AG09319 (cell line): ENCODE measurements at regions not wholly inside any gene's neighbourhood (a gene's known extent, or its start where the extent isn't known, plus 50 kb on each side); places are given as distances from the start of the nearest gene placed in this dataset.

ENCODE experiments used
- DNase-seq: peaks from one replicate; pipeline ENCODE4 v3.0.0-alpha.2; 2010; ENCODE audit warnings: low read depth; ENCODE audit errors: extremely low read depth
- TF ChIP-seq, protein P1 (sequence below): IDR thresholded peaks from 2 replicates; pipeline ENCODE4 v1.5.1; 2011; ENCODE audit warnings: low read depth, mild to moderate bottlenecking, inconsistent platforms, low read length, moderate library complexity

DNA sequence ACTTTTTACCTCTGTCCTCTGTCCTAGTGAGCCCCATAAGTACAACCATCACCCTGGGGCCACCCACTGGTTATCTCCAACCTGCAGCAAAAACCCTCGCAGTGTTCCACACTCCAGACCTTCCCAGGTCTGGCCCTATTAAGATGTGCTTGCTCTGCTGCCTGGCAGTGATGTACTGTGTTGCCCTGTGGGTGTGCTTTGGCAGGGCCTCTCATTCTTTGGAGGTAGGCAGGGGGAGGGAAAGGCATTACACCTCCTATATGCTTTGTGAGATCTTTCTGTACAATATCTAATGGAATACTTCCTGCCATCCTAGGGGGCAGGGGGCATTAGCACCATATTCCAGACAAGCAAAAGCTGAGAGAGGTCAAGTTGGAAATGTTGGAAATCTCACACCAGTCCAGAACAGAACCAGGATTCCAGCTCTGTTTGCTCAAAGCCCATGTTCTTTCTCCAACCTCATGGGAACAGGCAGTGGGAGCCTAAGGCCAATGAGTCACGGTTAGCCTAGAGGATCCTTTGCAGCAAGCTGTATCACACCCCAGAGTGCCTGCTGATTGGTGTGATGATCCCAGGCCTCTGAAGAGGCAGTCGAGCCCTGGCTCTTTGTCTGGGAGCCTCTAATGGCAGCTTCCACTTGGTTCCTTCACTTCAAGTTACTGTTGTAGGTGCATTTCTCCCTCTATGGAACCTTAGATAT, 59.7 kb upstream of the UBL3 start:
- DNase-seq = no peak

DNA sequence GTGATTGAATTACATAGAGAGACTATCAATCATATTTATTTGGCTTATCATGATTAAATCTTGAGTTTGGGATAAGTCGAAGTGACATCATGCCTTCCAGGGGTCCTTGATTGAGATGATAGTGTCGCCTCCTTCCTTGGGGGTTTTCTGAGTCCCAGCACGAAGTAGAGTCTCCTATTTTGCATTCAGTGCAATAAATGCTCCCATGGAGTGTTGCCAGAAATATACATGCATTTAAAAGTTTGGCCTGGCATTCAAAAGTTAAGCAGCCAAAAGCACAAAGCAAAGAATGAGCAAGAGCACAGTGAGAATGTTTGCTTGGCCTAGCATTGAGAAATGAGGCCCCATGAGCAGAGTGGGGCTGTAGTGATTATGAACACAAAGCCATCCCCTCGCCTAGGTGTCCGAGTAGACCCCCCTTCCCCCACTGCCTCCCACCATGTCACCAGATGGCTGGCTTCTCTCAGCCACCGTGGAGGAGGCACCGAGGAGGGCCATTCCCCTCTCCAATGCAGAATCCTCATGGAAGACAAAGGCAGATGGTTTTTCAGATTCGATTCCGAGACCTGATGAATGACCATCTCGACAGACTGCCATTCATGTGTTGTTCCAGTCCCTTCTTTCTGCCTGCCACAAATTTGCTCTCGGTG, 58.8 kb upstream of the UBL3 start:
- DNase-seq = no peak
- TF ChIP-seq, protein P1, sequence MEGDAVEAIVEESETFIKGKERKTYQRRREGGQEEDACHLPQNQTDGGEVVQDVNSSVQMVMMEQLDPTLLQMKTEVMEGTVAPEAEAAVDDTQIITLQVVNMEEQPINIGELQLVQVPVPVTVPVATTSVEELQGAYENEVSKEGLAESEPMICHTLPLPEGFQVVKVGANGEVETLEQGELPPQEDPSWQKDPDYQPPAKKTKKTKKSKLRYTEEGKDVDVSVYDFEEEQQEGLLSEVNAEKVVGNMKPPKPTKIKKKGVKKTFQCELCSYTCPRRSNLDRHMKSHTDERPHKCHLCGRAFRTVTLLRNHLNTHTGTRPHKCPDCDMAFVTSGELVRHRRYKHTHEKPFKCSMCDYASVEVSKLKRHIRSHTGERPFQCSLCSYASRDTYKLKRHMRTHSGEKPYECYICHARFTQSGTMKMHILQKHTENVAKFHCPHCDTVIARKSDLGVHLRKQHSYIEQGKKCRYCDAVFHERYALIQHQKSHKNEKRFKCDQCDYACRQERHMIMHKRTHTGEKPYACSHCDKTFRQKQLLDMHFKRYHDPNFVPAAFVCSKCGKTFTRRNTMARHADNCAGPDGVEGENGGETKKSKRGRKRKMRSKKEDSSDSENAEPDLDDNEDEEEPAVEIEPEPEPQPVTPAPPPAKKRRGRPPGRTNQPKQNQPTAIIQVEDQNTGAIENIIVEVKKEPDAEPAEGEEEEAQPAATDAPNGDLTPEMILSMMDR = no peak

More for the DNA sequence above, 59.7 kb upstream of the UBL3 start:
- TF ChIP-seq, protein P1 = no peak

DNA sequence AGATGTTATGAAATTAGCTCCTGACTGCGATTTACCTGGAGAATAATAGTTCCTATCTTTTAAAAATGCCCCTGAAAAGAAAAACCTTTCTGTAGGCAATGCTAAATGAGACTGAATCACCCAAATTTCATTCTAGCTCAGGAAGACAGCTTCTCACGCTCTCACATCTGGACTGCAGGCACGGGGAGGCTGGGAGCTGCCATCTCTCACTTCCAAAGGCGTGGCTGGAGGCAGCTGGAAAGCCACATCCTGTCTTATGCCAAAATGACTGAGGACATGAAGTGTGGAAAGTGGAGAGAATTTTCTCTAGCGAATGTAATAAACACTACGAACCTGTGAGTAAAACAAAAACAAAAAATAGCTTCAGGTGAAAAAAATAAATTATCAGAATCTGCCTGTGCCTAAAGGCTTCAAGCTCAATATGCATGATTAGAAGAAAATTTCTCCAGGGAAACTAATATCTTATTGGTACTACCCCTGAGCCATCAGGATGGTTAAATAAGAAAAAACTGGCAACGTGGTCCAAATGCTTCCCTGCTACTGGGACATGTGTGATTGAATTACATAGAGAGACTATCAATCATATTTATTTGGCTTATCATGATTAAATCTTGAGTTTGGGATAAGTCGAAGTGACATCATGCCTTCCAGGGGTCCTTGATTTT, 58.1 kb upstream of the UBL3 start:
- TF ChIP-seq, protein P1 = no peak
- DNase-seq = no peak

DNA sequence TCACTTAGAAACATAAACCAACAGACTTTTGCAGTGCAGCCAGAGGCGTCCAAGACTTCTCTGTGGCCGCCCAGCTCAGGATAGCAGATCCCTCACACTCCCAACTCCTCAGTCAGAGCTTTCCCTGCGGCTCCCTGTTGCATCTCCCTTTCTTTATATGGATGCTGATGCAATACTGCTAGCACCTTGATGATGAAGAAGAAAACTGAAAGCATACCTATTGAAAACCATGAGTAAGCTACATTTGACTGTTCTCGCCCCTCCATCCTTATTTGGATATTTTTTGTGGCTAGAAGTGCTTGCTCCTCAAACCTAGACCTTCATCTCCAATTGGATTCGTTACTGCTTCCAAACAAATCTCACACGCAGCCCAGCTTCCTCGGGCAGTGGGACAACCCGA, 57.3 kb upstream of the UBL3 start:
- DNase-seq = no peak
- TF ChIP-seq, protein P1 = no peak

DNA sequence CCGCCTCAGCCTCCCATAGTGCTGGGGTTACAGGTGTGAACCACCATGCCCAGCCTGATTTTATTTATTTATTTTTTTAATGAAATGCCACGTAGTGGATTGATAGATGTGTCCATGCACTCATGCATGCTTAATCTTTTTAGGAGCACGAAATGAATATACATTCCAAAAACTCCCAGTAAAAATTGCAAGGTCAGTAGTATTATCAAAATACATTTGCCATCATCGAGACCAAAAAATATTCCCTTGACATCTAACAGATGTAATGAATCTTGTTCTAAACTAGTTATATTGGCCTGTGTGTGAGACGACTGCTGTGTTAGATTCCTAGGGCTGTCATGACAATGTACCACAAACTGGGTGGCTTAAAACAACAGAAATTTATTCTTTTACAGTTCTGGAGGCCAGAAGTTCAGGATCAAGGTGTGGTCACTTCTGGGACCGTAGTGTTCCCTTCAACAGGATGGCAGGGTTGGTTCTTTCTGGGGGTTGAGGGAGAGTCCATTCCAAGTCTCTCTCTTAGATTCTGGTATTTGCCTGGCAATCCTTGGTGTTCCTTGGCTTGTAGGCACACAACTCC, 56.1 kb upstream of the UBL3 start:
- no peak for DNase-seq
- TF ChIP-seq, protein P1 = no peak

DNA sequence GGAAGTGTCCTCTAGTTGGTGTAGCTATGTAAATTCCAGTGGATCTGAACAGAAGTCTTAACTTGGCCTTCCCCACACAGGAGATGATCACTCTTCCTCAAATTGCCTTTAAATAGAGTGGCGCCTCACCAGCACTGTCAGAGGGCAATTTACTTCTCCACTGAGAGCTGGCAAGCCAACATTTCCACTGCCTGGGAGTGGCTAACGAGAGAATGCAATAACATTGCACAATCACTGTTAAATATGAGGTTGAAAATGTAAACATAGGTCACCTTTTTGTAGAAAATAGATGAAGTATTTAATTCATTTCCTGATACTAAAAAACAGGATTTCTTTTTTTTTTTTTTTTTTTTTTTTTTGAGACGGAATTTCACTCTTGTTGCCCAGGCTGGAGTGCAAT, 55.4 kb upstream of the UBL3 start:
- TF ChIP-seq, protein P1 = no peak
- DNase-seq = no peak

DNA sequence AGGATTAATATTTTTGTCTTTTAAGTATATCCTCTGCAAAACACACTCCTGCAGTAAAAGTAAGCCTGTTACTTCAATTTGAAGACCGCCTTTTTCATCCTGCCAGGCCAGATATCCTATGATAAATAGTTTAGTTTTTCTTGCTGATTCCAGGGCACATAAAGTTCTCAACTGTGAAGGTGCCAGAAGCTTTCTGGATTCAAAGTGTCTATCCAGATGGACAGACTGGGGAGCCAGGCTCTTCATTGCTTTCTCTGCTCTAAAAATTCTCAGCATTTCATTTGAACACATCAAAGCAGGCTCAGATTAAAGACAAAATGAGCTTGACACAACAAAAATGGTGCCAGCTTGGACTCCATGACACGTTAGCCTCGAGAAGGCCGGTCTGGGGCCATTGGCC, 53.6 kb upstream of the UBL3 start:
- no peak for DNase-seq
- TF ChIP-seq, protein P1 = no peak
